HepG2 (cell line): ENCODE measurements at regions not wholly inside any gene's neighbourhood (a gene's known extent, or its start where the extent isn't known, plus 50 kb on each side); places are given as distances from the start of the nearest gene placed in this dataset.

Source experiments
- ATAC-seq: fragments of 200-7000 bp; cut with Tn5 transposase; 3 replicates; pipeline ENCODE4 v1.9.1; 2020; ENCODE audit warnings: mild to moderate bottlenecking, moderate library complexity
- BruUV-seq: library from RNA; stranded (reverse); fragments of 400-500 nt; replicated peaks from 2 replicates; lab custom pipeline; 2021; lab: Mats Ljungman, UMichigan
- CTCF ChIA-PET: fragments of 300-600 bp; formaldehyde crosslinking; extraction: SDS; loops from one replicate; lab custom pipeline; 2021; ENCODE audit warnings: low total read pairs, inconsistent platforms, low intra/inter-chr PET ratio; lab: Yijun Ruan, JAX
- POLR2A ChIA-PET: fragments of 350-600 bp; sonication (Branson Sonifier 250); formaldehyde crosslinking; loops from one replicate; lab custom pipeline; 2020; ENCODE audit warnings: antibody characterized with exemption, inconsistent platforms; lab: Yijun Ruan, JAX
- DNase-seq: peaks from one replicate; pipeline ENCODE4 v3.0.0-alpha.2; 2015; ENCODE audit warnings: low spot score
- FAIRE-seq: peaks from 3 replicates; lab custom pipeline; 2011; peaks lifted over from hg19 to GRCh38; lab: Jason Lieb, UNC
- H2AFZ ChIP-seq: one replicate; pipeline ENCODE4 v1.6.1; 2011; ENCODE audit warnings: low read length, inconsistent platforms
- H3K27ac ChIP-seq: fragments of 300-600 bp; 3 replicates; pipeline ENCODE4 v1.8.0; 2011; ENCODE audit warnings: mixed run types, mild to moderate bottlenecking, mixed read lengths, low read length, inconsistent platforms; ENCODE audit not compliant: insufficient read depth; ENCODE audit errors: extremely low read length
- H3K27me3 ChIP-seq, 2 experiments: fragments of 200-600 bp in 1 of 2; 2 replicates in 1 of 2; 3 replicates in 1 of 2; pipeline versions ENCODE4 v1.6.0 to v1.8.0; 2011; ENCODE audit warnings: low read length in 2 of 2, mild to moderate bottlenecking in 2 of 2, moderate library complexity in 2 of 2, inconsistent platforms in 1 of 2; ENCODE audit not compliant: insufficient read depth in 2 of 2, control insufficient read depth in 1 of 2
- H3K36me3 ChIP-seq, 2 experiments: fragments of 200-600 bp in 1 of 2; replicated peaks in 1 of 2; 2 replicates in 1 of 2; 3 replicates in 1 of 2; pipeline versions ENCODE4 v1.5.1 to v1.8.0; 2011; ENCODE audit warnings: low read length in 2 of 2, inconsistent platforms in 1 of 2; ENCODE audit not compliant: insufficient read depth in 2 of 2, control insufficient read depth in 1 of 2
- H3K4me1 ChIP-seq: 2 replicates; pipeline ENCODE4 v1.5.1; 2012; ENCODE audit warnings: low read length, inconsistent platforms; ENCODE audit not compliant: insufficient read depth
- H3K4me2 ChIP-seq: 2 replicates; pipeline ENCODE4 v1.6.0; 2011; ENCODE audit warnings: low read depth, low read length, inconsistent platforms
- H3K4me3 ChIP-seq, 3 experiments: fragments of 200-600 bp in 1 of 3; sonication (generic), shearing (Covaris generic) in 1 of 3; replicated peaks in 1 of 3; 2 replicates each; pipeline ENCODE4 v1.5.1; 2011 to 2016; ENCODE audit warnings: low read length in 3 of 3, inconsistent platforms in 2 of 3, low read depth in 2 of 3, mild to moderate bottlenecking in 2 of 3, control low read depth in 1 of 3, mixed read lengths in 1 of 3; ENCODE audit not compliant: insufficient read depth in 1 of 3
- H3K79me2 ChIP-seq: one replicate; pipeline ENCODE4 v1.6.1; 2011; ENCODE audit warnings: low read length, inconsistent platforms; ENCODE audit not compliant: insufficient read depth
- H3K9ac ChIP-seq: 2 replicates; pipeline ENCODE4 v1.6.0; 2011; ENCODE audit warnings: mild to moderate bottlenecking, low read depth, low read length, inconsistent platforms; ENCODE audit not compliant: insufficient read depth
- H3K9me3 ChIP-seq: 2 replicates; pipeline ENCODE4 v1.5.1; 2012; ENCODE audit warnings: mild to moderate bottlenecking, low read length
- H4K20me1 ChIP-seq: 2 replicates; pipeline ENCODE4 v1.6.0; 2011; ENCODE audit warnings: inconsistent platforms, mild to moderate bottlenecking, low read length, moderate library complexity; ENCODE audit not compliant: insufficient read depth
- ASH2L ChIP-seq: fragments of 300-600, 200-600 bp; sonication (generic); IDR thresholded peaks from 2 replicates; pipeline ENCODE4 v1.7.0; 2017; ENCODE audit warnings: low read depth, mild to moderate bottlenecking, moderate library complexity, mixed read lengths, low read length; ENCODE audit not compliant: insufficient read length
- CCAR2 ChIP-seq: fragments of 200-400 bp; formaldehyde crosslinking; optimal IDR thresholded peaks from 2 replicates; pipeline ENCODE3; 2018; ENCODE audit warnings: low read depth, mild to moderate bottlenecking, low read length, moderate library complexity
- FOXC1 ChIP-seq: sonication (generic); formaldehyde crosslinking; IDR thresholded peaks from 2 replicates; pipeline ENCODE4 v1.8.0; 2022; ENCODE audit warnings: mild to moderate bottlenecking, missing genetic modification reagents, borderline replicate concordance
- HOXA9 ChIP-seq: sonication (generic); formaldehyde crosslinking; IDR thresholded peaks from 2 replicates; pipeline ENCODE4 v1.8.1; 2022; ENCODE audit warnings: missing genetic modification reagents, mild to moderate bottlenecking, moderate library complexity, borderline replicate concordance
- NR2C2 ChIP-seq: sonication (generic); formaldehyde crosslinking; IDR thresholded peaks from 2 replicates; pipeline ENCODE4 v1.4.0; 2020; ENCODE audit warnings: missing genetic modification reagents, mild to moderate bottlenecking, moderate library complexity, borderline replicate concordance
- RARA ChIP-seq: IDR thresholded peaks from 2 replicates; pipeline ENCODE4 v1.6.1; 2016; ENCODE audit warnings: missing genetic modification reagents, missing compliant biosample characterization
- RARG ChIP-seq: sonication (generic); formaldehyde crosslinking; IDR thresholded peaks from 2 replicates; pipeline ENCODE4 v1.4.0; 2020; ENCODE audit warnings: low read depth, mild to moderate bottlenecking, missing genetic modification reagents
- RBAK ChIP-seq: sonication (generic); formaldehyde crosslinking; IDR thresholded peaks from 2 replicates; pipeline ENCODE4 v1.5.1; 2020; ENCODE audit warnings: mild to moderate bottlenecking, missing genetic modification reagents
- SMARCC2 ChIP-seq: fragments of 450-650 bp; IDR thresholded peaks from 2 replicates; pipeline ENCODE4 v1.6.1; 2017; ENCODE audit warnings: antibody characterized with exemption, mild to moderate bottlenecking
- SP140L ChIP-seq: sonication (generic); formaldehyde crosslinking; IDR thresholded peaks from 2 replicates; pipeline ENCODE4 v1.4.0; 2020; ENCODE audit warnings: missing genetic modification reagents, borderline replicate concordance
- STAG1 ChIP-seq: sonication (generic); formaldehyde crosslinking; IDR thresholded peaks from 2 replicates; pipeline ENCODE4 v1.4.0; 2020; ENCODE audit warnings: missing genetic modification reagents
- TCF7L2 ChIP-seq: IDR thresholded peaks from 2 replicates; pipeline ENCODE4 v1.6.1; 2011; ENCODE audit warnings: mild to moderate bottlenecking, low read depth, low read length, moderate library complexity
- ZNF274 ChIP-seq: sonication (generic); formaldehyde crosslinking; IDR thresholded peaks from 2 replicates; pipeline ENCODE4 v1.5.1; 2020; ENCODE audit warnings: mild to moderate bottlenecking, missing genetic modification reagents
- ZNF354B ChIP-seq: sonication (generic); formaldehyde crosslinking; IDR thresholded peaks from 2 replicates; pipeline ENCODE4 v1.8.0; 2022; ENCODE audit warnings: mild to moderate bottlenecking, missing genetic modification reagents
- ZNF44 ChIP-seq: sonication (generic); formaldehyde crosslinking; IDR thresholded peaks from 2 replicates; pipeline ENCODE4 v1.5.1; 2020; ENCODE audit warnings: mild to moderate bottlenecking, missing genetic modification reagents
- WGBS: methylation state at CpG from one replicate; pipeline ENCODE4 v1.1.6; 2017; ENCODE audit warnings: low lambda C conversion rate; 5-methylcytosine and 5-hydroxymethylcytosine counted together
- in situ Hi-C: cut with HindIII; loops from 2 replicates; pipeline ENCODE4 v1.10.0; 2017; ENCODE audit warnings: low pct_unique_long_range_greater_than_20kb; ENCODE audit not compliant: extremely low pct_ligation_motif_present
- intact Hi-C: fragments of 100-400 bp; cut with micrococcal nuclease; formaldehyde crosslinking; loops from one replicate; pipeline ENCODE4 v1.10.0; 2022; ENCODE audit not compliant: unreplicated experiment
- TF ChIP-seq, protein P1 (sequence below): sonication (generic); formaldehyde crosslinking; IDR thresholded peaks from 2 replicates; pipeline ENCODE4 v1.5.1; 2020; ENCODE audit warnings: mild to moderate bottlenecking, missing genetic modification reagents

DNA sequence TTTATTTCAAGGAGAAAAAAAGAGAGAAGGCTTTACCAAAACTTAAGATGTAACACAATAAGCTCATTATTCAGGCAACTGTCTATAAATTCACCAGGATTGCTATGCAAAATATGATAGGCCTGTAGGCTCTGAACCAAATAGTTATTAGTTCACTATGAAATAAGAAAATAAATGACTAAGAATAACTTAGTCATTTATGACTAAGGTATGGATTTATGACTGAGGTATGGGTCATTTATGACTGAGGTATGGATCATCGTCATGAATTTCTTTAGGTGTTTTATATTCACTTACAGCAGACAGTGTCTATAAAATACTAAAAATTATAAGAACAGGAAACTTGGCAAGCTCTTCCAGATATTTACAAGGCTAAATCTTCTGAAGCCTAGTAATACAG is 52.1 kb upstream of the SNX9 start:
- Histone ChIP-seq H3K9me3 (no peaks in the 10 kb centered on the region), H3K4me3 (no peak overlapping the region), H3K9ac (no peak overlapping the region), H3K4me2 (no peak overlapping the region), H3K79me2 (no peaks in the 10 kb centered on the region), H4K20me1 (no peaks in the 10 kb centered on the region), H3K36me3 (no peaks in the 10 kb centered on the region), H3K27ac (no peak overlapping the region), H3K4me1 (peaks cover 23% of the 10 kb centered on the region), H3K27me3 (peaks cover 2 to 17% of the 10 kb centered on the region in 2 experiments; a peak in 3 of 5 replicates), H2AFZ (no peak overlapping the region)
- FAIRE-seq (no peak), ATAC-seq (no peak), DNase-seq (no peak)
- TF ChIP-seq ZNF354B (CRISPR knock-in tag) (no peak), FOXC1 (CRISPR knock-in tag) (no peak), ASH2L (no peak), ZNF274 (no peak), HOXA9 (CRISPR knock-in tag) (no peak), RARA (CRISPR knock-in tag) (no peak), RBAK (CRISPR knock-in tag) (no peak), STAG1 (CRISPR knock-in tag) (no peak), NR2C2 (CRISPR knock-in tag) (no peak), SMARCC2 (no peak), TCF7L2 (no peak), RARG (CRISPR knock-in tag) (no peak), ZNF44 (no peak), CCAR2 (no peak), SP140L (CRISPR knock-in tag) (no peak)
- TF ChIP-seq, protein P1, sequence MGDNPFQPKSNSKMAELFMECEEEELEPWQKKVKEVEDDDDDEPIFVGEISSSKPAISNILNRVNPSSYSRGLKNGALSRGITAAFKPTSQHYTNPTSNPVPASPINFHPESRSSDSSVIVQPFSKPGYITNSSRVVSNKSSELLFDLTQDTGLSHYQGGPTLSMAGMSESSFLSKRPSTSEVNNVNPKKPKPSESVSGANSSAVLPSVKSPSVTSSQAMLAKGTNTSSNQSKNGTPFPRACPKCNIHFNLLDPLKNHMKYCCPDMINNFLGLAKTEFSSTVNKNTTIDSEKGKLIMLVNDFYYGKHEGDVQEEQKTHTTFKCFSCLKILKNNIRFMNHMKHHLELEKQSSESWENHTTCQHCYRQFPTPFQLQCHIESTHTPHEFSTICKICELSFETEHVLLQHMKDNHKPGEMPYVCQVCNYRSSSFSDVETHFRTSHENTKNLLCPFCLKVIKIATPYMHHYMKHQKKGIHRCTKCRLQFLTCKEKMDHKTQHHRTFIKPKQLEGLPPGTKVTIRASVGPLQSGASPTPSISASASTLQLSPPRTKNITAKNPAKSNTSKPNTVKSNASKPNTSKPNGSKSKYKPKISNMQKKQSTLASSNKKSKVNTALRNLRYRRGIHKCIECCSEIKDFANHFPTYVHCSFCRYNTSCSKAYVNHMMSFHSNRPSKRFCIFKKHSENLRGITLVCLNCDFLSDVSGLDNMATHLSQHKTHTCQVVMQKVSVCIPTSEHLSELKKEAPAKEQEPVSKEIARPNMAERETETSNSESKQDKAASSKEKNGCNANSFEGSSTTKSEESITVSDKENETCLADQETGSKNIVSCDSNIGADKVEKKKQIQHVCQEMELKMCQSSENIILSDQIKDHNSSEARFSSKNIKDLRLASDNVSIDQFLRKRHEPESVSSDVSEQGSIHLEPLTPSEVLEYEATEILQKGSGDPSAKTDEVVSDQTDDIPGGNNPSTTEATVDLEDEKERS: no peak
- 39% methylated on average over 1 of the region's 1 CpG for WGBS
- CTCF ChIA-PET: no interaction called here
- POLR2A ChIA-PET: no interaction called here
- BruUV-seq: no TSS peak
- intact Hi-C loops: no loop called here
- in situ Hi-C loops: no loop called here
